KMS-11 (cell line): ENCODE measurements at regions not wholly inside any gene's neighbourhood (a gene's known extent, or its start where the extent isn't known, plus 50 kb on each side); places are given as distances from the start of the nearest gene placed in this dataset.

Experiments
- H2AFZ ChIP-seq: fragments of 200-600 bp; sonication (generic); 2 replicates; pipeline ENCODE4 v1.6.1; 2016; ENCODE audit warnings: antibody characterized with exemption, mixed run types, low read depth
- H3K27ac ChIP-seq: fragments of 200-600 bp; sonication (generic); 2 replicates; pipeline ENCODE4 v1.6.1; 2016; ENCODE audit warnings: mild to moderate bottlenecking, mixed run types
- H3K27me3 ChIP-seq: fragments of 200-600 bp; sonication (generic); 2 replicates; pipeline ENCODE4 v1.6.1; 2017; ENCODE audit warnings: mild to moderate bottlenecking, low read depth, mixed run types, moderate library complexity; ENCODE audit not compliant: insufficient read depth
- H3K36me3 ChIP-seq: fragments of 200-600 bp; sonication (generic); 2 replicates; pipeline ENCODE4 v1.6.1; 2017; ENCODE audit warnings: mild to moderate bottlenecking, mixed run types; ENCODE audit not compliant: insufficient read depth
- H3K4me1 ChIP-seq: fragments of 200-600 bp; sonication (generic); 2 replicates; pipeline ENCODE4 v1.6.1; 2016; ENCODE audit warnings: mild to moderate bottlenecking, low read depth, mixed run types; ENCODE audit not compliant: poor library complexity, severe bottlenecking
- H3K4me2 ChIP-seq: fragments of 200-600 bp; sonication (generic); 2 replicates; pipeline ENCODE4 v1.7.0; 2016; ENCODE audit warnings: mild to moderate bottlenecking, mixed run types
- H3K4me3 ChIP-seq: fragments of 200-600 bp; sonication (generic); IDR thresholded peaks from 2 replicates; pipeline ENCODE4 v1.6.1; 2017; ENCODE audit warnings: low read depth, low read length, mixed read lengths; ENCODE audit not compliant: insufficient read depth
- H3K79me2 ChIP-seq: fragments of 200-600 bp; sonication (generic); 2 replicates; pipeline ENCODE4 v1.6.1; 2016; ENCODE audit warnings: low read depth, mixed run types; ENCODE audit not compliant: insufficient read depth
- H3K9ac ChIP-seq: fragments of 200-600 bp; sonication (generic); 2 replicates; pipeline ENCODE4 v1.6.1; 2016; ENCODE audit warnings: mild to moderate bottlenecking, mixed run types
- H4K20me1 ChIP-seq: fragments of 200-600 bp; sonication (generic); 2 replicates; pipeline ENCODE4 v1.6.1; 2016; ENCODE audit warnings: mild to moderate bottlenecking, mixed run types; ENCODE audit not compliant: insufficient read depth
- TF ChIP-seq, protein P1 (sequence below): fragments of 200-600 bp; sonication (generic); conservative IDR thresholded peaks from 2 replicates; pipeline ENCODE4 v1.6.1; 2017; ENCODE audit warnings: low read depth, mild to moderate bottlenecking, antibody characterized with exemption, low read length, moderate library complexity, mixed read lengths

DNA sequence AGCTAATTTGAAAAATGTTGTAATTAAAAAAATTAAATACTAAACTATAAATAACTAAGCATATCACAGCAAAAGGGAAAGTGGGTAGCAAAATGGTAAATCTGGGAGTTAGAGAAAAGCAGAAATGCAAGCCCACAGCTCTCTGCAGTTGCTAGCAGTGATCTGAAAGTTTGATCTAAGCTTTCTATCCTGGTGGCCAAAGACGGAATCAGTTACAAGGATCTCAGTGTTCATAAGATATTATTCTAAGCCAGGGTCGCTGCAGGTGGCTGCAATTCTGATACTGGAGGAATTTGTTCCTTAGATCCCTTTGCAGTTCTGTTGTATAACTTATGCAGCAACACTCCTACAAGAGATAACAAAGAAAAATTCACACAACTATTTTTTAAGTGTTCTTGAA is 363.7 kb downstream of the SETD4 start:
- Histone ChIP-seq H4K20me1 (no peaks in the 10 kb centered on the region), H3K4me1 (peaks cover 61% of the 10 kb centered on the region), H3K27ac (peak overlapping the region; percentile 37; the same call in 1 of the 2 replicates), H3K27me3 (no peaks in the 10 kb centered on the region), H3K79me2 (no peaks in the 10 kb centered on the region), H3K36me3 (no peaks in the 10 kb centered on the region), H3K4me2 (peak overlapping the region; percentile 58), H3K4me3 (no peak overlapping the region), H3K9ac (no peak overlapping the region), H2AFZ (no peak overlapping the region)
- TF ChIP-seq, protein P1, sequence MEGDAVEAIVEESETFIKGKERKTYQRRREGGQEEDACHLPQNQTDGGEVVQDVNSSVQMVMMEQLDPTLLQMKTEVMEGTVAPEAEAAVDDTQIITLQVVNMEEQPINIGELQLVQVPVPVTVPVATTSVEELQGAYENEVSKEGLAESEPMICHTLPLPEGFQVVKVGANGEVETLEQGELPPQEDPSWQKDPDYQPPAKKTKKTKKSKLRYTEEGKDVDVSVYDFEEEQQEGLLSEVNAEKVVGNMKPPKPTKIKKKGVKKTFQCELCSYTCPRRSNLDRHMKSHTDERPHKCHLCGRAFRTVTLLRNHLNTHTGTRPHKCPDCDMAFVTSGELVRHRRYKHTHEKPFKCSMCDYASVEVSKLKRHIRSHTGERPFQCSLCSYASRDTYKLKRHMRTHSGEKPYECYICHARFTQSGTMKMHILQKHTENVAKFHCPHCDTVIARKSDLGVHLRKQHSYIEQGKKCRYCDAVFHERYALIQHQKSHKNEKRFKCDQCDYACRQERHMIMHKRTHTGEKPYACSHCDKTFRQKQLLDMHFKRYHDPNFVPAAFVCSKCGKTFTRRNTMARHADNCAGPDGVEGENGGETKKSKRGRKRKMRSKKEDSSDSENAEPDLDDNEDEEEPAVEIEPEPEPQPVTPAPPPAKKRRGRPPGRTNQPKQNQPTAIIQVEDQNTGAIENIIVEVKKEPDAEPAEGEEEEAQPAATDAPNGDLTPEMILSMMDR = 0 out of 2 replicates have a peak, but pooled peaks have one; percentile 34

- no peaks in the 10 kb centered on the region for H4K20me1 ChIP-seq
- H3K4me2 ChIP-seq = peak overlapping the region; percentile 74
- H3K9ac ChIP-seq = no peak overlapping the region; the same call in 1 of the 2 replicates
- H3K79me2 ChIP-seq = no peaks in the 10 kb centered on the region
- no peaks in the 10 kb centered on the region for H3K36me3 ChIP-seq
- TF ChIP-seq, protein P1 = no peak
- peaks cover 58% of the 10 kb centered on the region for H3K4me1 ChIP-seq
- no peaks in the 10 kb centered on the region for H3K27me3 ChIP-seq
- H2AFZ ChIP-seq = peak overlapping the region; percentile 41
- peak overlapping the region; percentile 37 for H3K27ac ChIP-seq
- no peak overlapping the region for H3K4me3 ChIP-seq
These were observed 368.0 kb downstream of the SETD4 start for GRCh38 chr21:35692311-35692710.

GRCh38 chr21:35690436-35690835 is 369.9 kb downstream of the SETD4 start:
- H3K4me2 ChIP-seq = no peak overlapping the region
- no peaks in the 10 kb centered on the region for H3K79me2 ChIP-seq
- TF ChIP-seq, protein P1 = no peak
- no peak overlapping the region for H3K4me3 ChIP-seq
- no peaks in the 10 kb centered on the region for H3K36me3 ChIP-seq
- H4K20me1 ChIP-seq = no peaks in the 10 kb centered on the region
- no peak overlapping the region for H3K27ac ChIP-seq
- H2AFZ ChIP-seq = no peak overlapping the region
- H3K4me1 ChIP-seq = peaks cover 41% of the 10 kb centered on the region
- H3K9ac ChIP-seq = no peak overlapping the region
- H3K27me3 ChIP-seq = no peaks in the 10 kb centered on the region

DNA sequence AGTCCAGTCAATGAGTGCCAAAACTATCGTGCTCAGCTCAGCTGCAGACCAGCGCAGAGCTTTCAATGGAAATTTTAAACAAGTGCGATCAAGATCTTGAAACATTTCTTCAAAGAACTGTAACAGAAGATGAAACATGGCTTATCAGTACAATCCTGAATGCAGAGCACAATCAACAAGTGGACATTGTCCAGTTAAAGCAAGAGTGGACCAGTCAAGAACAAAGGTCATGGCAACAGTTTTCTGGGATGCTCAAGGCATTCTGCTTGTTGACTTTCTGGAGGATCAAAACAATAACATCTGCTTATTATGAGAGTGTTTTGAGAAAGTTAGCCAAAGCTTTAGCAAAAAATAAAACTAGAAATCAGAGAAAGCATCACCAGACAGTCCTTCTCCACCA is 374.2 kb downstream of the SETD4 start:
- H4K20me1 ChIP-seq = no peaks in the 10 kb centered on the region
- no peak overlapping the region for H2AFZ ChIP-seq
- no peaks in the 10 kb centered on the region for H3K79me2 ChIP-seq
- H3K4me3 ChIP-seq = no peak overlapping the region
- H3K4me2 ChIP-seq = no peak overlapping the region
- no peak overlapping the region for H3K9ac ChIP-seq
- no peak overlapping the region for H3K27ac ChIP-seq
- TF ChIP-seq, protein P1 = no peak
- no peaks in the 10 kb centered on the region for H3K27me3 ChIP-seq
- no peaks in the 10 kb centered on the region for H3K36me3 ChIP-seq
- H3K4me1 ChIP-seq = peaks cover 46% of the 10 kb centered on the region
